ENCODE measurements at regions not wholly inside any gene's neighbourhood (a gene's known extent, or its start where the extent isn't known, plus 50 kb on each side); places are given as distances from the start of the nearest gene placed in this dataset.
"Not testable (repeated sequence)": the region's sequence is repeated elsewhere in the genome, so short reads cannot be mapped to it uniquely, and the experiment has no call there.

DNA sequence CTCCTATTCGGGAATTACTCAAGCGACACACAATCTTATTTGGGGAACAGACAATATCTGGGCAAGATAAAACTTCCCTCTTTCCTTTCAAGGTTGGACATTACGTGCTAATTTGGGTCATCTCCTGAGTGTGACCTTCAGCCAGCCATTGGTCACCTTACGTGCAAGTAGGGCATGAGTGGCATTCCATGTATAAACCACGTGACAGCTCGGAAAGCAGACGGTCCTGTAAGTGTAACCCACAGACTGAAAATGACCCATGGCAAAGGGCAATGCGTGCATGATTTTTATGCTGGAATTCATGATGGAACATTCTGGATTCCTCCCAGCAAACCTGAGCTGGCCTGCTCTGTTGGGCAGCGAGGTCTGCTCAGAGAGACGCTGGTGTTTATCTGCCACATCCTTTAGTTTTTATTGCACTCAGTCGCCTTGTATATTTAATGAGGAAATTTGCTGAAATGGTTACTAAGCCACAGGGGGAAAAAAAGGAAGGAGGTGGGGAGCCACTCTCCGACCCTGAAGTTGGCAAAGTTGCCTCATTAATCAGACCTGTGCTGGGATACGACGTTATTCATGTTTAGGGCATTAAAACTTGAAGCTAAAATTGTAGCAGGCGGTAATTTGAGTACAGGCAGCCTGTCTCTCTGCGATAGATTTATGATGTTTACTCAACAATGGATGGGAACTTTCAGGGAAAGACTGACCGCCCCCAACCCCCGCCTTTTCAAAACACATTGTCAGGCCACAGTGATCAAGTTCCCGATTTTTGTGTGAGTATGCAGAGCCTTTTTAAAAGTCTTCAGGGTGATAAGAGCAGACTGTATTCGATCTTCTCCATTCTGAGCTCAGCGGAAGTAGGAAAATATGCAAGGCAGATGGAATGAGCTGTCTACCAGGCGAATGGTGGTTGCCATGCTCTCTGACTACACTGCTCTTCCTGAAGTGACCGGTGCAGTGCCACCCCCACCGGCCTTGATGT lies 295.3 kb downstream of the BCL2L11 start:
- H3K27me3 Mint-ChIP-seq (ENCODE audit: low read depth); H3K4me1 Mint-ChIP-seq; DNase-seq (ENCODE audit: low read depth, low spot score); H3K9me3 Mint-ChIP-seq; H3K4me3 Mint-ChIP-seq; H3K27ac Mint-ChIP-seq (ENCODE audit: unreplicated experiment); H3K36me3 Mint-ChIP-seq (ENCODE audit: low read depth): not testable (repeated sequence)

DNA sequence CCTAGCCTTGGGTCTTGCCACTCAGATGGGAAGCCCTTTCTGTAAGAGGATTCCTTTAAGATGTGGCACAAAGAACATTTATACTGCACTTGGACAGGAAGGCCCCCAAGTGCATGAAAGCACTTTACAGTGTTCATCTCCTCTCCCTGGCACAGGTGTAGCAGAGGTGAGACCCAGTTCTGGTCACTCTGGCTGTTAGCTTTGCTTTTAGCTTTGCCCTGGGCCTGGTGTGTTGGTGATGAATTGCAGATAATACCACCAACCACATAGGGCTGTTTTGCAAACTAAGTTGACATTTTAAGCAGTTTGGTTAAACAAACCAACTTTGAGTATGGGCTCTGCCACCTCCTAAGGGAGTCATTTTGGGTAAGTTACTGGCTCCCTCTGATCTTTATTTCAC lies 296.3 kb downstream of the BCL2L11 start:
- H3K4me3 Mint-ChIP-seq; H3K36me3 Mint-ChIP-seq (ENCODE audit: low read depth); H3K9me3 Mint-ChIP-seq; DNase-seq (ENCODE audit: low read depth, low spot score); H3K27me3 Mint-ChIP-seq (ENCODE audit: low read depth); H3K4me1 Mint-ChIP-seq; H3K27ac Mint-ChIP-seq (ENCODE audit: unreplicated experiment): not testable (repeated sequence)

DNA sequence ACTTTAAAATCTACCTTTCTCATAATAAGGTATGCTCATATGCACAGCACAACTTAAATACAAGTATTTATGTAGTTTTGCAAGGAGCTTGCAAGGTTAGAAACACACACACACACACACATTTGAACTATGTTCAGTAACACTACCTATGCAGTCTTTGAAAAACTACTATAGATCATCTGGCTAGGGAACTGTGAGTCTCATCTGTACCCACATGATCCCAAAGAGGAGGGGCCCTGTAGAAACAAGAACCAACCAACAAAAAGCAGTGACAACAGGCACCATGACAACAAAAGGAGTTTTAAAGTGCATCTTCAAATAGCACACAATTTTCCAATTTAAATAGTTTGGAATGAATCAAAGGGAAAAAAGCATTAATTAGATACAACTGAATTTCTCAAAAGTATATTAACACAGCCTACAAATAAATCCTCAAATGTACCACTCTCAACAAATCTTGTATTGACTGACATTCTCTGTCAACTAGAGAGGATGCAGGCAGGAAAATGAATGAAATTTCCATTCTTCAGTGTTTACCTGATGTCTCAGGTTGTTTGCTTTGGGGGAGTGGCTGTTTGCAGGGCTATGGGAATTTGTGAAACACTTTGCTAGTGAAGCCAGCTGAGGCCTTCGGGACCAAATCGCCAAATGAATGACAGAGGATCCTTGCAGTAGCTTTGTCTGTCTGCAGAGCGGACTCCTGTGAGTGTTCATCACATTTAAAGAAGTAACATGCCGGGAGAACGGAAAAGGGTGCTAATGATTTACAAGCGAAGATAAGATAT lies 297.6 kb downstream of the BCL2L11 start:
- not testable (repeated sequence) for H3K27me3 Mint-ChIP-seq (ENCODE audit: low read depth); H3K4me3 Mint-ChIP-seq; H3K4me1 Mint-ChIP-seq; H3K36me3 Mint-ChIP-seq (ENCODE audit: low read depth); H3K9me3 Mint-ChIP-seq; DNase-seq (ENCODE audit: low read depth, low spot score); H3K27ac Mint-ChIP-seq (ENCODE audit: unreplicated experiment)

DNA sequence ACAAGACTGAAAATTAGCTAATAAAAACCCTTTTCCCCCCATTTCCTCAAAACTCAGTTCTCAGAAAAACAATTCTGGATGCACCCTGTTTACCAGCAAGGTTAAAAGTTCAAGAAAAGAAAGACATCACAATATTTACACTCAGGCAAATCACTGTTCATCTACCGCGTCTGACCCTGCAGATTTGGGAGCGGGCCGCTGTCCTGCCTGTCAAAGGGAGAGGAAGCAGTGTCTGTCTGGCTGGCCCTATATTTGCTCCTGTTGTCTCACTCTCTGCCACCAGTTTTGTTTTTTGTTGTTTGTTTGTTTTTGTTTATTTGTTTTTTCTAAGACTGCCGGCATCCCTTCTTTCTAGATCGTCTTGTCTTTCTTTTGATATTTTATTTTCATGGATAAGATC lies 299.4 kb downstream of the BCL2L11 start:
- not testable (repeated sequence) for H3K27ac Mint-ChIP-seq (ENCODE audit: unreplicated experiment); H3K4me1 Mint-ChIP-seq; H3K4me3 Mint-ChIP-seq

DNA sequence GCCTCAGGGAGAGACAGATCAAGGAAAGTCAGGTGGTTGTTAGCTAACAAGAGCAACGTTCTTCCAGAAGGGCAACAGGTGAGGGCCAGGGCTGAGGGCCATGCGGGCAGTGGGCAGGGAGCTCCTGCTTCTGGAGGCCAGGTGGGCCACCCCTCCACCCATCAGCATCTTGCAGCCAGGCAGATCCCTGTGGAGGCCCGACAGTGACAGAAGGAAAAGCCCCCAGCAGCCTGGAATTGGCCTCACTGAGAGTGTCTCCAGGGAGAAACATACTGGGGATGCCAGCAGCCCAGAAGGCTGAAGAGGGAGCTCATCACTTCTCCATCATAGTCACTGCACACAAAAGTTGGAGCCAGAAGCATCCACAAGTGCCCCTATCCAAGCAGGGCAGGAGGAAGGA lies 300.1 kb downstream of the BCL2L11 start:
- not testable (repeated sequence) for H3K4me1 Mint-ChIP-seq; H3K9me3 Mint-ChIP-seq; H3K36me3 Mint-ChIP-seq (ENCODE audit: low read depth); DNase-seq (ENCODE audit: low read depth, low spot score); H3K27ac Mint-ChIP-seq (ENCODE audit: unreplicated experiment); H3K27me3 Mint-ChIP-seq (ENCODE audit: low read depth); H3K4me3 Mint-ChIP-seq

More for the DNA sequence above, 299.4 kb downstream of the BCL2L11 start:
- H3K36me3 Mint-ChIP-seq (ENCODE audit: low read depth); H3K27me3 Mint-ChIP-seq (ENCODE audit: low read depth); DNase-seq (ENCODE audit: low read depth, low spot score); H3K9me3 Mint-ChIP-seq: not testable (repeated sequence)

DNA sequence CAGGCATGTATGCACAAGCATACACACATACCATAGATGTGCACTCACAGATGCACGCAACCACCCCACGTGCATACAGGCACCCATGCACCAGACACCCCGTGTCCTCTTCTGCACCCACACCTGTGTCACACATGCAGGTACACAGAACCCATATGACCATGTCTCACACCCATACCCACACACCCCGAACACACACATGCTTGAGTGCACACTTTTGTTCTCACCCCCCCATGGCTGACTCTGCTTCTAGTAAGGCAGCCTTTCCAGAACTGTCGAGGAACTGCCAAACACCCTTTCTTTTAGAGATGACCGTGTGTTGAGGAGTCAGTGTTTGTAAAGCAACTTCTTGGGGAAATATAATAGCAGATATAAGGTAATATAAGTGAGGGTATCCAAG lies 301.2 kb downstream of the BCL2L11 start:
- not testable (repeated sequence) for H3K27me3 Mint-ChIP-seq (ENCODE audit: low read depth); H3K27ac Mint-ChIP-seq (ENCODE audit: unreplicated experiment); DNase-seq (ENCODE audit: low read depth, low spot score); H3K9me3 Mint-ChIP-seq; H3K36me3 Mint-ChIP-seq (ENCODE audit: low read depth); H3K4me3 Mint-ChIP-seq; H3K4me1 Mint-ChIP-seq

DNA sequence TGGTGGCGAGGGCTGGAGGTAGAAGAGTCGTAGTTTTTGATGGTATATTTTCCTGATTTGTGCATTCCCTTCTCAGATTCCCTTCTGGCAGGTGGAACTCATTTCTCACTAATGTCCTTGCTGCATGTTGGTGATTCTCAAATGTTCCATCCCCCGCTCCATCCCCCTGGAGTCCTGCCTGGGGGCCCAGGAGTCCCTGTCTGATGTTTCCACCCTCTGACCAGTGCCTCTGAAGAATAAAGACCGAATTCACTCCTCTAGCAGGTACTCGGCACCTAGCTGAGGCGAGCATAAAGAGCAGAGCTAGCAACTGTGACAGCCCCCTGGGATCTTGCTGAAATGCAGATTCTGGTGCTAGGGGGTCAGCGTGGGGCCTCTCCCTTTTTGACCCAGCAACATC lies 301.8 kb downstream of the BCL2L11 start:
- H3K36me3 Mint-ChIP-seq (ENCODE audit: low read depth); H3K4me1 Mint-ChIP-seq; H3K4me3 Mint-ChIP-seq; H3K27me3 Mint-ChIP-seq (ENCODE audit: low read depth); H3K9me3 Mint-ChIP-seq; H3K27ac Mint-ChIP-seq (ENCODE audit: unreplicated experiment); DNase-seq (ENCODE audit: low read depth, low spot score): not testable (repeated sequence)

DNA sequence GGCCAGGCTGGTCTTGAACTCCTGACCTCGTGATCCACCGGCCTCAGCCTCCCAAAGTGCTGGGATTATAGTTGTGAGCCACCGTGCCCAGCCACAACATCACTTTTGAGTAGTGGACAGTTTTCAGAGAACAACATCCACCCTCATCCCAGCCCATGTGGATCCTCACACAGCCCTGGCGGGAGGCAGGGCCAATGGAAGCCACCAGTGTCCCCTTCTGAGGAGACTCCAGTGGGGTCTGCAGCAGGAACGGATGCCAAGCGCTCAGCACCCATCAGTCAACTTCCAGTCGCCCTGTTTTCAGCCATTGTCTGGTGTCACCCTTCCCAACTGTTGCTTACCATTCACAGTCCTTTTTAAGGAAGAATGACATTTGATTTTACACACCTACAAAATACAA lies 302.5 kb downstream of the BCL2L11 start:
- not testable (repeated sequence) for H3K36me3 Mint-ChIP-seq (ENCODE audit: low read depth); H3K27ac Mint-ChIP-seq (ENCODE audit: unreplicated experiment); DNase-seq (ENCODE audit: low read depth, low spot score); H3K4me1 Mint-ChIP-seq; H3K9me3 Mint-ChIP-seq; H3K4me3 Mint-ChIP-seq; H3K27me3 Mint-ChIP-seq (ENCODE audit: low read depth)

DNA sequence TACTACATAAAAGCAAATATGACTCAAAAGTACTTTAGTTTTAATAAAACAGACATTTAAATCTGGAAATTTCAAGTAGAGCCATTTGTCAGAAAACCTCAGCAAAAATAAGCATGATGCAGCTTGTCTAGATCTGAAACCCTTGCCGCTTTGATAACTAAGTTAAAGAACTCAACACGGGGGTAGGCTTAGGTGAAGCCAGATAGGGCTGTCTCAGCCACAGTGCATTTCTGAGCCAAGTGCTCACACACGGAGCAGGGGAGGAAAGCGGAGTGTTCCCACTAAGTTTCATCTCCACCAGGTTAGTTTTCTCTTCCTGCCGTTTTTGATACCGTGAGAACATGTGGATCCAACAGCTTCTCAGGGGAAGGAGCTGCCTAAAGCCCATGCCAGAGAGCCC lies 303.5 kb downstream of the BCL2L11 start:
- not testable (repeated sequence) for H3K4me3 Mint-ChIP-seq; H3K4me1 Mint-ChIP-seq; DNase-seq (ENCODE audit: low read depth, low spot score); H3K27ac Mint-ChIP-seq (ENCODE audit: unreplicated experiment); H3K36me3 Mint-ChIP-seq (ENCODE audit: low read depth); H3K27me3 Mint-ChIP-seq (ENCODE audit: low read depth); H3K9me3 Mint-ChIP-seq

DNA sequence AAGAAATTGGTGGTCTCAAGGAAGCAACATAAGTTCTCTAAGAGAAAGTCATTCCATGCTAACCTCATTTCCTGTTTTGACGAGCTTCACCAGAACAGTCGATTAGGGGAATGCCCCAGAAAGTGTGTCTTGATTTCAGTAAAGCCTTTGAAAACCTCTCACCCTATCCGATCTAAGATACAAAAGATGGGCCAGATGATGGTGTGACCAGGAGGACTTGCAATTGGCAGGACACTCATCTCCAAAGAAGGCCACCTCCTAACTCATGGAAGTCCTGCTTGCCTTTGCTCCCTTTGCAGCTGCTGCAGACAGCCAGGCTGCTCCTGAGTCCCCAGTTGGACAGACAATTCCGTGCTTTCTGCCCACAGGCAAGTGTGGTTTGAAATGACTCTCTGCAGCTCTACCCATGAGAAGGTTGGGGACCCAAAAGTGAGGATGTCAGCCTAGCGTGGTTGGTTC lies 304.2 kb downstream of the BCL2L11 start:
- not testable (repeated sequence) for H3K27ac Mint-ChIP-seq (ENCODE audit: unreplicated experiment); H3K4me3 Mint-ChIP-seq; H3K9me3 Mint-ChIP-seq; H3K27me3 Mint-ChIP-seq (ENCODE audit: low read depth); H3K36me3 Mint-ChIP-seq (ENCODE audit: low read depth); DNase-seq (ENCODE audit: low read depth, low spot score); H3K4me1 Mint-ChIP-seq

DNA sequence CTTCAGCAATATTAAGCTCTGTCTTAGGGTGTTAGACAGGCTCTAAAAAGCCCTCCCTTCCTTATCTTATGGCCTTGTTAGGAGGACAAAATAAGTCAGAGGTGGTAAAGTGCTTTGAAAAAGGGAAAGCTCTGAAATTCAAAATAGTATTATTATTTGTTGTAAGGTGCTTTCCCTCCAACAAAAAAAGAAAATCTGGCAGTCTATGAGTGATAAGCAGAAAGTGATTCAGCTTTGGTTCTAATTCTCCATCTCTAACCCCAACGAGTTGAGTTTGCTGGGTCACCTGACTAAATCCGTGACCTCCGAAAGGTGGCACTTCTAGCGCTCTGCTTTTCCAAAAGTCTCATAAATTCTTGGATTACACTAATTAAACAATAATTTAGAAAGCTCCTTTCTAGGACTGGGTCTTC lies 305.1 kb downstream of the BCL2L11 start:
- H3K9me3 Mint-ChIP-seq; H3K27ac Mint-ChIP-seq (ENCODE audit: unreplicated experiment); H3K4me3 Mint-ChIP-seq; H3K36me3 Mint-ChIP-seq (ENCODE audit: low read depth); DNase-seq (ENCODE audit: low read depth, low spot score); H3K27me3 Mint-ChIP-seq (ENCODE audit: low read depth); H3K4me1 Mint-ChIP-seq: not testable (repeated sequence)

DNA sequence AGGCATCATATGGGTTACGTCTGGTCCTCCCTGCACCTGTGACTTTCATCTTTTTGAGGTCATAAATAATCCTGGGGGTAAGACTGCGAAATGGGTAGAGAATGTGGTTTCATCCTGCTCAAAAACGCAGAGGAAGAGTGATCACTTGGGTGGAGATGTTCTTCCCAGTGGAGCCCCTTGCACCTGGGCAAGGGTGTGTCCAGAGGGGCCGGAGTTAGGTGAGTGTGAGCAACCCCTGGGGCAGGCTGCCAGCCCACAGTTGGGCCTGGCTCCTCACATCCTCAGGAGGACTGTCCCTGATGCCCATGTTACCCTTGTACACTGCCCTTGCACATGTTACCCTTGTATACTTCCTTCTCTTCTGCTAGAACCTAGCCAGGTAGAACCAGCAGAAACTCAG lies 306.6 kb downstream of the BCL2L11 start:
- not testable (repeated sequence) for H3K36me3 Mint-ChIP-seq (ENCODE audit: low read depth)

DNA sequence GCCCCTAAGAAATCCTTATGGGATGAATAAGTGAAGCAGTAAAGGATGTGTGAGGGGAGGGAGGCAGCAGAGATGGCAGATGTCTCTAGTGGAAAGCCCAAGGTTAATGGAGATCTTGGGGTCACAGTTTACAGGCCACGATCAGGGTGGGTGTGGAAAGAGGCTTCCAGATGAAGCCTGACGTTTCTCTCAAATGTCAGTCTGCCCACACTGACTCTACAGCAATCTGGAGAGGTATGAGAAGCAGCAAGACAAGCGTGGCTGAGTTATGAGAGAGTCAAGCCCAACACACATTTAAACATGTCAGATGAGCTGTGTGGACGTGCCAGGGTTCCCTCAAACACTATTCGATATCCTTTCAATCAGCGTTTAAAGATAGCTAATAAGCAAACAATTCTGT lies 308.2 kb downstream of the BCL2L11 start:
- not testable (repeated sequence) for H3K36me3 Mint-ChIP-seq (ENCODE audit: low read depth); H3K4me3 Mint-ChIP-seq; DNase-seq (ENCODE audit: low read depth, low spot score); H3K4me1 Mint-ChIP-seq; H3K9me3 Mint-ChIP-seq; H3K27me3 Mint-ChIP-seq (ENCODE audit: low read depth); H3K27ac Mint-ChIP-seq (ENCODE audit: unreplicated experiment)

More for the DNA sequence above, 306.6 kb downstream of the BCL2L11 start:
- H3K9me3 Mint-ChIP-seq; H3K27ac Mint-ChIP-seq (ENCODE audit: unreplicated experiment); DNase-seq (ENCODE audit: low read depth, low spot score); H3K4me3 Mint-ChIP-seq; H3K4me1 Mint-ChIP-seq; H3K27me3 Mint-ChIP-seq (ENCODE audit: low read depth): not testable (repeated sequence)

Data from neural crest cell (in vitro differentiated cells).